Heart left ventricle (tissue), 16 donors: ENCODE measurements at regions not wholly inside any gene's neighbourhood (a gene's known extent, or its start where the extent isn't known, plus 50 kb on each side); places are given as distances from the start of the nearest gene placed in this dataset.

ENCODE experiments used
- ATAC-seq, 4 donors: fragments of 200-7000 bp; cut with Tn5 transposase; one replicate each; pipeline ENCODE4 v1.9.1; 2020 to 2022; ENCODE audit warnings: moderate library complexity in 4 of 4, mild to moderate bottlenecking in 3 of 4, moderate number of reproducible peaks in 1 of 4
- DNase-seq, 5 donors: peaks; one replicate each; pipeline ENCODE4 v3.0.0-alpha.2; 2020
- H3K27ac ChIP-seq, 12 donors: fragments of 200-600 bp; sonication (generic) in 4 of 12; one replicate each; pipeline versions ENCODE4 v1.5.0 to v1.8.0; 2016 to 2022; ENCODE audit warnings: mild to moderate bottlenecking in 2 of 12
- H3K27me3 ChIP-seq, 9 donors: fragments of 200-600 bp; sonication (generic) in 2 of 9; one replicate each; pipeline versions ENCODE4 v1.5.1 to v1.8.0; 2016 to 2022; ENCODE audit warnings: mild to moderate bottlenecking in 3 of 9
- H3K36me3 ChIP-seq, 9 donors: fragments of 200-600 bp; sonication (generic) in 2 of 9; one replicate each; pipeline versions ENCODE4 v1.5.0 to v1.8.0; 2018 to 2022; ENCODE audit warnings: mild to moderate bottlenecking in 2 of 9
- H3K4me1 ChIP-seq, 12 donors: fragments of 200-600 bp; sonication (generic) in 4 of 12; one replicate each; pipeline versions ENCODE4 v1.5.0 to v1.8.0; 2016 to 2022; ENCODE audit warnings: mild to moderate bottlenecking in 3 of 12
- H3K4me3 ChIP-seq, 12 donors: fragments of 200-600 bp; sonication (generic) in 4 of 12; one replicate each; pipeline versions ENCODE4 v1.5.0 to v1.8.0; 2017 to 2022; ENCODE audit warnings: mild to moderate bottlenecking in 9 of 12, moderate library complexity in 4 of 12
- H3K9me3 ChIP-seq, 12 donors: fragments of 200-600 bp; sonication (generic) in 4 of 12; one replicate each; pipeline versions ENCODE4 v1.5.0 to v1.8.0; 2016 to 2022; ENCODE audit warnings: mild to moderate bottlenecking in 1 of 12
- CTCF ChIP-seq, 12 donors: fragments of 200-600 bp; sonication (generic) in 4 of 12; IDR thresholded peaks; one replicate each; pipeline versions ENCODE4 v1.5.0 to v1.8.0; 2018 to 2022; ENCODE audit warnings: antibody characterized with exemption in 12 of 12, mild to moderate bottlenecking in 5 of 12
- POLR2A ChIP-seq, 2 donors: fragments of 450-650 bp; IDR thresholded peaks; one replicate each; pipeline ENCODE4 v1.6.1; 2017; ENCODE audit warnings: antibody characterized with exemption in 2 of 2, mild to moderate bottlenecking in 2 of 2, moderate library complexity in 2 of 2
- WGBS, 4 donors: extraction: QIAGEN DNeasy Blood & Tissue Kit in 2 of 4; methylation state at CpG; one replicate each; pipeline versions ENCODE4 v1.1.5 to v1.1.7; 2013 to 2018; 5-methylcytosine and 5-hydroxymethylcytosine counted together
- intact Hi-C, 10 donors: fragments of 100-400 bp; cut with DNase I; formaldehyde crosslinking; loops; one replicate each; pipeline versions ENCODE4 v1.11.1 to v1.14.2; 2022
- donor health status: ischemic (EF 13 %, LVEDD 7.1; RV severe dilation, severe dysfunction).
- donor health status: healthy with polysubstance abuse.
- donor health status: DM: no; HTN: yes; CAD: no.
- donor health status: DM: no; HTN: no; CAD: no.
- donor health status: ischemic (EF 25% LVEDD 6.9; RV normal size, moderate dysfunction).
- donor health status: ischemic (EF 25% LVEDD 5.7; RV mildly dilated, moderate dysfunction).
- donor health status: healthy.
- donor health status: DM: yes; HTN: yes; CAD: no.
- donor health status: ischemic (EF 35%, LVEDD 5.7; RV mildly dilated, moderate dysfunction).
- donor health status: nonischemic (EF 11% LVEDD 7.7; RV severe dilation, severe dysfunction).
- donor health status: DM: yes; HTN: yes; CAD: no.
- donor health status: PGD.
- donor health status: ischemic (EF 29% LVEDD 5.4; RV normal size, mild dysfunction).
- donor health status: nonischemic (EF 23%, LVEDD 6.1; RV moderate dilation, normal function).

DNA sequence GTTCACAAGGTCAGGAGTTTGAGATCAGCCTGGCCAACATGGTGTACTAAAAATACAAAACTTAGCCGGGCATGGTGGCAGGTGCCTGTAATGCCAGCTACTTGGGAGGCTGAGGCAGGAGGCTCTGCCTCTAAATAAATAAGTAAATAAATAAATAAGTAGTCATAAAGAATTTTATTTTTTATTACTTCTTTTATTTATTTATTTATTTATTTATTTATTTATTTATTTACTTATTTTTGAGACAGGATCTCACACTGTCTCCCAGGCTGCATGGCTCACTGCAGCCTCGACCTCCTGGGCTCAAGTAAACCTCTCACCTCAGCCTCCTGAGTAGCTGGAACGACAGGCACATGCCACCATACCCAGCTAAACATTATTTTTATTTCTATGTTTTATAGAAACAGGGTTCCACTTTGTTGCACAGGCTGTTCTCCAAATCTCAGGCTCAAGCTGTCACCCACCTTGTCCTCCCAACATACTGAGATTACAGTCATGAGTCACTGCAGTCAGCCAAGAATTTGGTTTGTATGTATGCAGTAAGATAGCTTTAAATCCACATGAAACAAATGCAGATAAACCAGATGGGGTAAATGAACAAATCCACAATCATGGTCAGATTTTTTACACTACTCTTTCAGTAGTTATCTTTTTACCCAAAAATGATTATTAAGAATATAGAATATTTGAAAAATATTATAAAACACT, 523.3 kb upstream of the RGS18 start:
- DNase-seq: no peak

GRCh38 chr1:191636345-191636744, 521.9 kb upstream of the RGS18 start:
- H3K27ac ChIP-seq: no peak overlapping the region
- H3K9me3 ChIP-seq: no peaks in the 10 kb centered on the region
- H3K27me3 ChIP-seq: no peaks in the 10 kb centered on the region
- intact Hi-C loops: no loop called here
- ATAC-seq: no peak
- DNase-seq: no peak
- H3K4me3 ChIP-seq: no peak overlapping the region
- TF ChIP-seq CTCF (IDR thresholded peaks at IDR 0.05) (no peak), POLR2A (IDR thresholded peaks at IDR 0.05) (no peak)
- H3K36me3 ChIP-seq: no peaks in the 10 kb centered on the region
- H3K4me1 ChIP-seq: no peaks in the 10 kb centered on the region

More for the DNA sequence above, 523.3 kb upstream of the RGS18 start:
- Histone ChIP-seq H3K4me1 (no peaks in the 10 kb centered on the region), H3K36me3 (no peaks in the 10 kb centered on the region), H3K4me3 (no peak overlapping the region), H3K27me3 (no peaks in the 10 kb centered on the region), H3K9me3 (peaks cover 0 to 11% (median 0%) of the 10 kb centered on the region in 12 donors), H3K27ac (no peak overlapping the region)
- no peak for ATAC-seq
- 74 to 87% (median 81%) methylated on average over 3 of the region's 3 CpGs for WGBS, 4 donors
- intact Hi-C loops: no loop called here
- TF ChIP-seq CTCF (IDR thresholded peaks at IDR 0.05) (no peak), POLR2A (IDR thresholded peaks at IDR 0.05) (no peak)

GRCh38 chr1:191641420-191642260, 516.6 kb upstream of the RGS18 start:
- H3K27me3 ChIP-seq: no peaks in the 10 kb centered on the region
- H3K4me3 ChIP-seq: no peak overlapping the region
- ATAC-seq (no peak), DNase-seq (no peak)
- no peaks in the 10 kb centered on the region for H3K4me1 ChIP-seq
- WGBS, 4 donors: 68 to 82% (median 72%) methylated on average over 9 of the region's 9 CpGs
- H3K9me3 ChIP-seq: no peaks in the 10 kb centered on the region
- intact Hi-C loops: no loop called here
- TF ChIP-seq POLR2A (IDR thresholded peaks at IDR 0.05): no peak
- TF ChIP-seq CTCF (IDR thresholded peaks at IDR 0.05): no peak
- no peaks in the 10 kb centered on the region for H3K36me3 ChIP-seq
- no peak overlapping the region for H3K27ac ChIP-seq

GRCh38 chr1:191643060-191643459, 515.2 kb upstream of the RGS18 start:
- no peaks in the 10 kb centered on the region for H3K4me1 ChIP-seq
- WGBS, 4 donors: 45 to 92% (median 86%) methylated on average over 1 of the region's 1 CpG
- no peaks in the 10 kb centered on the region for H3K36me3 ChIP-seq
- H3K4me3 ChIP-seq: no peak overlapping the region
- TF ChIP-seq CTCF (IDR thresholded peaks at IDR 0.05): no peak
- TF ChIP-seq POLR2A (IDR thresholded peaks at IDR 0.05): no peak
- no peak for ATAC-seq
- H3K9me3 ChIP-seq: peaks cover 0 to 4% (median 0%) of the 10 kb centered on the region in 12 donors
- no peak for DNase-seq
- intact Hi-C loops: no loop called here
- no peaks in the 10 kb centered on the region for H3K27me3 ChIP-seq
- H3K27ac ChIP-seq: no peak overlapping the region
